HG03025 (cell line): ENCODE measurements at regions not wholly inside any gene's neighbourhood (a gene's known extent, or its start where the extent isn't known, plus 50 kb on each side); places are given as distances from the start of the nearest gene placed in this dataset.
"Not testable (repeated sequence)": the region's sequence is repeated elsewhere in the genome, so short reads cannot be mapped to it uniquely, and the experiment has no call there.

Experiments
- ATAC-seq: cut with Tn5 transposase; IDR thresholded peaks from one replicate; pipeline ENCODE4 v1.9.1; 2021; ENCODE audit warnings: mild to moderate bottlenecking, moderate library complexity; ENCODE audit not compliant: unreplicated experiment, low FRiP score

GRCh38 chr18:39359636-39360035 lies 1794.0 kb upstream of the CELF4 start:
- ATAC-seq, result no peak

GRCh38 chr18:39350945-39351344 lies 1785.3 kb upstream of the CELF4 start:
- no peak for ATAC-seq

DNA sequence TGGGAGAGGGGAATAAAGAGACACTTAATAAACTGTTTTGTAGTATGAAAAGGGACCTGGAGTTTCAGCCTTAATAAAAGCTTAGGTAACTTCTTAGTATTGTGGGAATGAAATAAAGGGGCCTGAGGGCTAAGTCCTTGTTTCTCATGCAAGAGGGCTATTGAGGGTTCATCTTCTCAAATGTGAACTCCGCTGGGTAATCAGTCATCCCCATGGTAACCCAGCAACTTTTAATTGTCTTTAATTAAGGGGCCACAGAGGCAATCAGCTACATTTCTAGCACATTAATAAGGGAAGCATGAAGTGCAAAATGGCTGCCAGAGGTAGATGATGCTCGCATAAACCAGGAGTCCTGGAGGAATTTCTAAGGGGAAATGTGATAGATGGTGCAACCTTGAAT lies 1784.2 kb upstream of the CELF4 start:
- ATAC-seq, result no peak

- ATAC-seq, result no peak
Measured at GRCh38 chr18:39348757-39349156, 1783.2 kb upstream of the CELF4 start.

GRCh38 chr18:39347701-39348100 lies 1782.1 kb upstream of the CELF4 start:
- ATAC-seq, result no peak

DNA sequence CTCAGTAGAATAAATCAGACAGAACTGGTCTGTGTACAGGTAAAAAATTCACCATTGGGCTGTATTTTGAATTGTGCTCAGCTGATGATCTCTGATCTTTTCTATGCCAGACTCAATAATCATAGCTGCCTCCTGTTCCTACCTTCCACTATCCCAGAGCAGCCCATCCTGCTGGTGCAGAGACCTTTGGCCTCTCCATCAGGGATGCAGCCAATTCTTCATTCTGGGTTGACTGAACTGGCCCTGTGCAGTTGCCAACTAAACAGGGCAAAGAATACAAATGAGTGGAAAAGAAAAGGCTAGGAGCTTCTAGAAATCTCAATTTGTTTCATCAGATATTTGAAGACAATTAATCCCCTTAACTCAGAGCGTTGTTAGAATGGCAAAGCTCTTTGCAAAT lies 1781.3 kb upstream of the CELF4 start:
- ATAC-seq, result no peak

GRCh38 chr18:39345321-39345720 lies 1779.7 kb upstream of the CELF4 start:
- no peak for ATAC-seq

DNA sequence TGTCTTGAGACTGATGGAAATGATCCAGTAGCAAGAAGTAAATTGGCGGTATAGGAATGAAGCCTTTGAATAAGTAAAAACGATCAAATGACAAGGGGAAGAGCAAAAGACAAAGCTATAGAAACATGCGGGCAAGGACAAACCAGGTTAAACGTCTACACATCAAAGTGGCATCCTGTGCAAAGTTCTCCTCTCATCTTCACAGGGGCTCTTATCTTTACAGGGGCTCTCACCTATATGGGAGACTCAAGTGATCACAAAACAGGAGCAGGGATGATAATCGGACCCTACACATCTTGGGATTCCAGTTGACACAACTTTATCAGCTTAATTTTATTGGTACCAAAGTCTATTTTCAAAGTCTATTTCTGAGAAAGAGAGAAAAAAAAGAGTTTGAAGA lies 1778.9 kb upstream of the CELF4 start:
- ATAC-seq, result no peak

DNA sequence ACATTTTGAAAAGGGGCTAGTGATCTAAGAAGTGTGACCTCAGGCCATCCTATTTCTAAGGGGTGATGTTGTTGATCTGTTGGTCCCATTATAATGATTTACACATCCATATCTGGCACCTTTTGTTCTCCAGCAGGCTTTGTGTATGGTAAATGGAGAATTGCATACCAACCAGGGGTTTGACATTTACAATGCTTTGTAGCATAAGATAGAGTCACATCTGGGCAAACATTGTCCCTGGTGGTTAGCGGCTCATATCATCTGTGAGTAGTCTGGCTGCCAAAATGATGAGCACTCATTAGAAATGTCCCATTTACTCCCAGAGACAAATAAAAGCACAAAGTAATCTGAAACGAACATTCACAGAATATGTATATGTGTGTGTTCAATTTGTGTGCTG lies 1775.5 kb upstream of the CELF4 start:
- no peak for ATAC-seq

DNA sequence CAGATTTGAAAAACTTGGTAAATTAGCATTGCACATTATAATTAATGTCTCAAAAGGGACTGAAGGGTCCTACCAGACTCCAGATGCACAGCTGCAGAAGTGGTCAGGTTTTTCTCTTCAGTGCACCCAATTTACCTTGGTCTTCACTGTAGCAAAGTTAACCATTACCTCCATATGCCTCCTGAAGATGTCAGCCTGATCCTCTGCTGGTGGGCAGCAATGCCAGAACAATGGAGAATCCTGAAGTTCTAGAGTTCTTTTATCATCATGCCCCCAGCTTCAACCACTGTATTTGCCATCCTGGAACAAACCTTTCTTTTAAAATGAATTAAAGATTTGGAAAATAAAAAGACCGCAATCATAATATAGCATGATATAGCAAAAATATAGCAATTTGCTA lies 1774.8 kb upstream of the CELF4 start:
- ATAC-seq, result no peak

DNA sequence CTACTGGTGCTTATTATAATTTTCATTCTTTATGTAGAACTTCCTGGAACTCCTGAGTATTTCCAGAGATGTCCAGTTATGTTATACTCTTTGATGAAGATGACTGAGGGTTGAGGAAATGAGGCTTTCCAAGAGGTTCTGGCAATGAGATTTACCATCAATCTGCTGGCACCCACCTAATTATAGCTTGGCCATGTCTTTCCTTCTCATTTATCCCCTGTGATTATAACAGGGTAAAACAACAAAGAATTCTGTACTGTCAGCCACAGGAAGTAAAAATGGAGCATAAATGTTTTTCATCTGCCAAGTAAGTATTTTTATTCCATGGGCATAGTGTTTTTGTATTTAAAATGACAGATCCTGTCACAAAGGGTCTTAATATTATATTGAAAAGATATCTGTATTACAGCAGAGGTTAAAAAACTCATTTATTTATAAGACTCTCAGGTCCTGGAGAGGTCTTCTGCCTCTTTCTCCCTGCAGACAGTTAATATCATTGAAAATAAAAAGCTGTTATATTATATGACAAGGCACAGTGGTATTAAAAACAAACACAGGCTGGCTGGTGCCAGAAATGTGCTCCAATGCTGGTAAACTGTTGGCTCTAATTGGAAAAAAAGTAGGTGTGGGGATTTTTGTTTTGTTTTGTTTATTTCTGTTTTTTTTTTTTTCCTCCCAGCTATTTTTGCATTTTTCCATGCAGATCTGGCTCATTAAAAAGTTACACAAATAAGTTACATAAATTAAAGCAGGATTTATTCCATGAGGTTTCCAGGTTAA lies 1764.1 kb upstream of the CELF4 start:
- ATAC-seq, result no peak

DNA sequence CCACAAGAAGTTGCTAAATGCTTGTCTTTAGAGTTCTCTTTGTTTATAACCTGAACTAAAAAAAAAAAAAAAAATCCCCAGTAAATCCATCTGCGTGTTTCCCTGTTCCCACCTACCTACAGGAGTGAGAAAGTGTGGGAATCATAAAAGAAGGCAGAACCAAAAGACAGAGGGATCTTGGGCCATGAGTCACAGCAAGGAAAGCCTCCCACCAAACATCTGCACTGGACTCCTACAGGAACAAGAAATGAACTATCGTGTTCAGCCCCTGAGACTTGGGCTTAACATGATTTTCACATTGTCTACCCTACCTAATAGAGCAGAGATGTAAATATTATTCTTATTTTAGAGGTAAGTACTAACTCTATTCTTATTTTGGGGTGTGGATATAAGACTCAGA lies 1761.2 kb upstream of the CELF4 start:
- no peak for ATAC-seq

DNA sequence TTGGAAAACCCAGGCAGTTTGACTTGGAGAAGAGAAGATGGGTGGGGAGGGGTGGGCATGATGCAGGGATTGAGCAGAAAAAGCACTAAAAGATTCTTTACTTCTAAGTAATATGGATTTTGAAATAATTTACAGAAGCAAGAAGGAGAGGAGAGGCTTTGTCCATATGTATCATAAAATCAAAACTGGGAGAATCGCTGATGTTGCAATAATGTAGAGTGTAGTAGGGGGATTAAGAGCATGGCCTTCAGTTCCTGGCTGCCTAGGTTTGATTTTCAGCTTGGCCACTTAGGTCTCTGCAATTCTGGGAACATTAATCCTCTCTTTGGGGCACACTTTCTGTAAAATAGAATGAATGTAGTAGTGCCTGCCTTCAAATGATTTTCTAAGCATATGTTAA lies 1760.4 kb upstream of the CELF4 start:
- no peak for ATAC-seq

GRCh38 chr18:39319141-39319540 lies 1753.5 kb upstream of the CELF4 start:
- ATAC-seq, result no peak

- no peak for ATAC-seq
Measured at GRCh38 chr18:39318462-39318861, 1752.9 kb upstream of the CELF4 start.

GRCh38 chr18:39318008-39318407 lies 1752.4 kb upstream of the CELF4 start:
- no peak for ATAC-seq

GRCh38 chr18:39314595-39314994 lies 1749.0 kb upstream of the CELF4 start:
- no peak for ATAC-seq

- ATAC-seq, result no peak
Measured at GRCh38 chr18:39313992-39314391, 1748.4 kb upstream of the CELF4 start.

DNA sequence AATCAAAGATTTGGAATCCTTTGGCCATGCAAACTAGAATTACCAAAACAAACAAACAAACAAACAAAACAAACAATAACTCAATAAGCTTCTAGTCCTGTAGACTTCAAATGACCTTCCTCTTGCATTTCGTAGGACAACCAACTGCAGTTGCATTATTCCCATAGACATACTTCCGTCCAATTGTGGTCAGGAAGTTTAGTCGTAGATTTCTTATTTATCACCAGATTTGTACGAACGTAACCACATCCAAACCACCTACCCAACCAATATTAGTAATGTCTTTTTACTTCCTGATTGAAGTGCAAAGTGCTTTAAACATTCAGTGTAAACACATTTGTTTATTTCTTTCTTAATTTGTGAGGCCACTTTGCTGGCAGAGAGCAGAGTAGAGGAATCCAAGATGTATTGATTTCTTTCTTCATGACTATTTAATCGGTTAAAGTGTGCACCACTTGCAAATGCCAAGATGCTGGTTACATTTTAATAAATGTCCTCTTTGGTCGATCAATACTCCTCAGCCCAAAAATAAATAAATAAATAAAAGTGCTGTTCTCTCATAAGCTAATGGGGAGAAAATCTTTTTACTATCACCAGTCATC lies 1745.6 kb upstream of the CELF4 start:
- ATAC-seq, result no peak

DNA sequence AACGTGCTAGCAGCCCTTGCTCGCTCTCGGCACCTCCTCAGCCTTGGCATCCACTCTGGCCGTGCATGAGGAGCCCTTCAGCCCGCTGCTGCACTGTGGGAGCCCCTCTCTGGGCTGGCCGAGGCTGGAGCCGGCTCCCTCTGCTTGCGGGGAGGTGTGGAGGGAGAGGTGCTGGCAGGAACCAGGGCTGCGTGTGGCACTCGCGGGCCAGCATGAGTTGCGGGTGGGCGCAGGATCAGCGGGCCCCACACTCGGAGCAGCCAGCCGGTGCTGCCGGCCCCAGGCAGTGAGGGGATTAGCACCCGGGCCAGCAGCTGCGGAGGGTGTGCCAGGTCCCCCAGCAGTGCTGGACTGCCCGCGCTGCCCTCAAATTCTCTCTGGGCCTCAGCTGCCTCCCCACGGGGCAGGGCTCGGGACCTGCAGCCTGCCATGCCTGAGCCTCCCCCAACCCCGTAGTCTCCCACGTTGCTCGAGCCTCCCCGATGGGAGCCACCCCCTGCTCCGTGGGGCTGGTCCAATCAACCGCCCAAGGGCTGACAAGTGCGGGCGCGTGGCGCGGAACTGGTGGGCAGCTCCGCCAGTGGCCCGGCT lies 1743.4 kb upstream of the CELF4 start:
- not testable (repeated sequence) for ATAC-seq

DNA sequence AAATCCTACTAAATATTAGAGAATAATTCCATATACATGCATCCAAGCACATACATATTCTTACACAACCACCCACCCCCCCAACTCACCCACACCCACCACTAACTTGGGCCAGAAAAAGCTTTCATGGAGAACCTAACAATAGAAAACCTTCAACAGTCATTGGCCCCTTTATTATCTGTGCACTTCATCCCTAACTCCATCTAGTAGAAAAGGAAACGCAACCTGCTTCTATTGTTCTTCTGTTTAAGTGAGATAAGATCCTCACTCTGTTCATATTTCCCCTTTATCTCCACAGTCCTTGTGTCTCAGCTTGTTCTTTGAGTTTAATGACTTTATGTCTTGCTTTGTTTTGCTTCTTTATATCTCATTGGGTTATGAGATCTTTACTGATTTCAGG lies 1740.2 kb upstream of the CELF4 start:
- no peak for ATAC-seq

DNA sequence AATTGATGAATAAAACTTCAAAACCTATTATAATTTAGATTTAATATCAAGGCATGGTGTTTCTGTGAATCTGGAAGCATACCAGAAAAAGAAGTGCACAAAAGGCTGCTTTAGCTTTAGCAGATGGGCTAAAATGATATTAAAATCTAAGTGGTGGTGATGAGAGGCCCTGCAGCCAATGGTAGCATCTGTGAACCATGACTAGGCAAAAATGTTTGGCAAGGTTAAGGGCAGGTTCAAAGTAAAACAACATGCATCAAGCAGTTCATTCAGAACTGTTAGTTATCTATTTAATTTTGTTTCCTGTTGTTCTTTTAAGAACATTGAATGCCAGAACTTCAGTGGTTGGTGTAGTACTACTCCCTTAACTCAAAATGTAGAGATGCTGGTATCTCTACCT lies 1736.9 kb upstream of the CELF4 start:
- no peak for ATAC-seq
